ENCODE measurements at regions not wholly inside any gene's neighbourhood (a gene's known extent, or its start where the extent isn't known, plus 50 kb on each side); places are given as distances from the start of the nearest gene placed in this dataset.

DNA sequence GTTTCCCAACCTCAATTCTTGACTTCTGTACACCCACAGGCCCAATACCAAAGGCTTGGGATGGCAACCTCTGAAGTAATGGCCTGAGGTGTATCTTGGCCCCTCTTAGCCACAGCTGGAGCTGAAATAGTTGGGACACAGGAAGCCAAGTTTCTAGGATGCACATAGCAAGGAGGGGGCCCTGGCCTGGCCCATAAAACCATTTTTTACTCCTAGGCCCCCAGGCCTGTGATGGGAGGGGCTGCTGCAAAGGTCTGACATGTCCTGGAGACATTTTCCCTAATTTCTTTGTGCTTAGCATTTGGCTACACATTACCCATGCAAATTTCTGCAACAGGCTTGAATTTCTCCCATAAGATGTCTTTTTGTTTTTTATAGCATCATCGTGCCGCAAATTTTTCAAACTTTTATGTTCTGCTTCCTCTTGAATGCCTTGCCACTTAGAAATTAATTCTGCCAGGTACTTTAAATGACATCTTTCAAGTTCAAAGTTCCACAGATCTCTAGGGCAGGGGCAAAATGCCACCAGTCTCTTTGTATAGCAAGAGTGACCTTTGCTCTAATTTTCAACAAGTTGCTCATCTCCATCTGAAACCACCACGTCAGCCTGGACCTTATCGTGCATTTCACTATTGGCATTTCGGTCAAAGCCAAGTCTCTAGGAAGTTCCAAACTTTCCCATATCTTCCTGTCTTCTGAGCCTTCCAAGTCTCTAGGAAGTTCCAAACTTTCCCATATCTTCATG, 490.8 kb downstream of the IPMK start:
- in situ Hi-C loops (cut with HindIII; ENCODE audit: low pct_unique_long_range_greater_than_20kb, low sequenced_read_pairs): no loop called here
- TF ChIP-seq, protein P1, sequence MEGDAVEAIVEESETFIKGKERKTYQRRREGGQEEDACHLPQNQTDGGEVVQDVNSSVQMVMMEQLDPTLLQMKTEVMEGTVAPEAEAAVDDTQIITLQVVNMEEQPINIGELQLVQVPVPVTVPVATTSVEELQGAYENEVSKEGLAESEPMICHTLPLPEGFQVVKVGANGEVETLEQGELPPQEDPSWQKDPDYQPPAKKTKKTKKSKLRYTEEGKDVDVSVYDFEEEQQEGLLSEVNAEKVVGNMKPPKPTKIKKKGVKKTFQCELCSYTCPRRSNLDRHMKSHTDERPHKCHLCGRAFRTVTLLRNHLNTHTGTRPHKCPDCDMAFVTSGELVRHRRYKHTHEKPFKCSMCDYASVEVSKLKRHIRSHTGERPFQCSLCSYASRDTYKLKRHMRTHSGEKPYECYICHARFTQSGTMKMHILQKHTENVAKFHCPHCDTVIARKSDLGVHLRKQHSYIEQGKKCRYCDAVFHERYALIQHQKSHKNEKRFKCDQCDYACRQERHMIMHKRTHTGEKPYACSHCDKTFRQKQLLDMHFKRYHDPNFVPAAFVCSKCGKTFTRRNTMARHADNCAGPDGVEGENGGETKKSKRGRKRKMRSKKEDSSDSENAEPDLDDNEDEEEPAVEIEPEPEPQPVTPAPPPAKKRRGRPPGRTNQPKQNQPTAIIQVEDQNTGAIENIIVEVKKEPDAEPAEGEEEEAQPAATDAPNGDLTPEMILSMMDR (IDR thresholded peaks at IDR 0.05): no peak
- TF ChIP-seq, protein P2, sequence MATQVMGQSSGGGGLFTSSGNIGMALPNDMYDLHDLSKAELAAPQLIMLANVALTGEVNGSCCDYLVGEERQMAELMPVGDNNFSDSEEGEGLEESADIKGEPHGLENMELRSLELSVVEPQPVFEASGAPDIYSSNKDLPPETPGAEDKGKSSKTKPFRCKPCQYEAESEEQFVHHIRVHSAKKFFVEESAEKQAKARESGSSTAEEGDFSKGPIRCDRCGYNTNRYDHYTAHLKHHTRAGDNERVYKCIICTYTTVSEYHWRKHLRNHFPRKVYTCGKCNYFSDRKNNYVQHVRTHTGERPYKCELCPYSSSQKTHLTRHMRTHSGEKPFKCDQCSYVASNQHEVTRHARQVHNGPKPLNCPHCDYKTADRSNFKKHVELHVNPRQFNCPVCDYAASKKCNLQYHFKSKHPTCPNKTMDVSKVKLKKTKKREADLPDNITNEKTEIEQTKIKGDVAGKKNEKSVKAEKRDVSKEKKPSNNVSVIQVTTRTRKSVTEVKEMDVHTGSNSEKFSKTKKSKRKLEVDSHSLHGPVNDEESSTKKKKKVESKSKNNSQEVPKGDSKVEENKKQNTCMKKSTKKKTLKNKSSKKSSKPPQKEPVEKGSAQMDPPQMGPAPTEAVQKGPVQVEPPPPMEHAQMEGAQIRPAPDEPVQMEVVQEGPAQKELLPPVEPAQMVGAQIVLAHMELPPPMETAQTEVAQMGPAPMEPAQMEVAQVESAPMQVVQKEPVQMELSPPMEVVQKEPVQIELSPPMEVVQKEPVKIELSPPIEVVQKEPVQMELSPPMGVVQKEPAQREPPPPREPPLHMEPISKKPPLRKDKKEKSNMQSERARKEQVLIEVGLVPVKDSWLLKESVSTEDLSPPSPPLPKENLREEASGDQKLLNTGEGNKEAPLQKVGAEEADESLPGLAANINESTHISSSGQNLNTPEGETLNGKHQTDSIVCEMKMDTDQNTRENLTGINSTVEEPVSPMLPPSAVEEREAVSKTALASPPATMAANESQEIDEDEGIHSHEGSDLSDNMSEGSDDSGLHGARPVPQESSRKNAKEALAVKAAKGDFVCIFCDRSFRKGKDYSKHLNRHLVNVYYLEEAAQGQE (IDR thresholded peaks at IDR 0.05; ENCODE audit: insufficient read depth in 1 of 2, low read depth in 2 of 2, low read length in 1 of 2): no peak
- TF ChIP-seq POLR2AphosphoS5 (IDR thresholded peaks at IDR 0.05; ENCODE audit: low read depth, low read length) (no peak), SIN3A (IDR thresholded peaks at IDR 0.05; ENCODE audit: borderline replicate concordance, insufficient read depth, low read depth, low read length) (no peak), TCF7L2 (IDR thresholded peaks at IDR 0.05; ENCODE audit: low read depth, low read length) (no peak)
- ATAC-seq (no peak), DNase-seq (ENCODE audit: low read depth, low spot score) (no peak)
- Histone ChIP-seq H3K27me3 (ENCODE audit: control insufficient read depth, insufficient read depth, low read length) (no peaks in the 10 kb centered on the region), H3K36me3 (ENCODE audit: control insufficient read depth, insufficient read depth, low read length) (no peaks in the 10 kb centered on the region), H3K4me1 (ENCODE audit: control insufficient read depth, insufficient read depth, low read length) (no peaks in the 10 kb centered on the region), H3K9me3 (ENCODE audit: control insufficient read depth, insufficient read depth, low read depth, low read length) (no peaks in the 10 kb centered on the region; the same call in 1 of the 2 replicates), H3K27ac (ENCODE audit: low read length) (no peak overlapping the region), H3K4me3 (ENCODE audit: low read depth in 2 of 2, low read length in 2 of 2) (no peak overlapping the region)
- intact Hi-C loops (cut with micrococcal nuclease; ENCODE audit: unreplicated experiment): no loop called here
- ChIA-PET POLR2A (no interaction called here), CTCF (no interaction called here)
- no TSS peak for BruUV-seq (replicated peaks)

DNA sequence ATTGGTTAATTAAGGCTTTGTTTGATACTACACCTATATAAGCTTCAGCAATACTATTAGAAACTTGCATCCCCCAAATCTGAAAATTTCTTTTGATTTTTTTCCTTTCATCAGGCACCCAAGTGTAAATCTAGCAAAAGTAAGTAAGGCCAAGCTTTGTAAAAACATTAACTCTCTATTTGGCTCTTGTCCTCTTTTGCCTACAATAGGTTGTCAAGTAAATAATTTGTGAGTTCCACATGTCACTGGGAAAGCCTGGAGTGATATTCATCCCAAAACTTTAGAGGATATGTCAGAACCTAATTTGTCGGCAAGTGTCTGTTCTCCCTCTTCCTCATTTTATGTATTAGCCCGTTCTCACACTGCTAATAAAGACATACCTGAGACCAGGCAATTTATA, 492.4 kb downstream of the IPMK start:
- in situ Hi-C loops (cut with HindIII; ENCODE audit: low pct_unique_long_range_greater_than_20kb, low sequenced_read_pairs): no loop called here
- Histone ChIP-seq H3K36me3 (ENCODE audit: control insufficient read depth, insufficient read depth, low read length) (no peaks in the 10 kb centered on the region), H3K4me3 (ENCODE audit: low read depth in 2 of 2, low read length in 2 of 2) (no peak overlapping the region), H3K9me3 (ENCODE audit: control insufficient read depth, insufficient read depth, low read depth, low read length) (no peaks in the 10 kb centered on the region; the same call in 1 of the 2 replicates), H3K27ac (ENCODE audit: low read length) (no peak overlapping the region), H3K4me1 (ENCODE audit: control insufficient read depth, insufficient read depth, low read length) (no peaks in the 10 kb centered on the region), H3K27me3 (ENCODE audit: control insufficient read depth, insufficient read depth, low read length) (no peaks in the 10 kb centered on the region)
- CTCF ChIA-PET: no interaction called here
- BruUV-seq (replicated peaks): no TSS peak
- POLR2A ChIA-PET: no interaction called here
- ATAC-seq (no peak), DNase-seq (ENCODE audit: low read depth, low spot score) (no peak)
- TF ChIP-seq, protein P2 (IDR thresholded peaks at IDR 0.05; ENCODE audit: insufficient read depth in 1 of 2, low read depth in 2 of 2, low read length in 1 of 2): no peak
- TF ChIP-seq SIN3A (IDR thresholded peaks at IDR 0.05; ENCODE audit: borderline replicate concordance, insufficient read depth, low read depth, low read length): no peak
- TF ChIP-seq TCF7L2 (IDR thresholded peaks at IDR 0.05; ENCODE audit: low read depth, low read length): no peak
- no peak for TF ChIP-seq POLR2AphosphoS5 (IDR thresholded peaks at IDR 0.05; ENCODE audit: low read depth, low read length)
- TF ChIP-seq, protein P1 (IDR thresholded peaks at IDR 0.05): no peak
- intact Hi-C loops (cut with micrococcal nuclease; ENCODE audit: unreplicated experiment): loop anchor here (1.0 kb wide), 1 partner anchor 36 kb away; no protein-coding TSS in a partner anchor

All from Panc1 (cell line).